Pons (tissue), 1 donor: ENCODE measurements at regions not wholly inside any gene's neighbourhood (a gene's known extent, or its start where the extent isn't known, plus 50 kb on each side); places are given as distances from the start of the nearest gene placed in this dataset.
"Not testable (repeated sequence)": the region's sequence is repeated elsewhere in the genome, so short reads cannot be mapped to it uniquely, and the experiment has no call there.

ENCODE experiments used
- DNase-seq: peaks from one replicate; pipeline ENCODE4 v3.0.0-alpha.2; 2016; ENCODE audit warnings: low spot score

DNA sequence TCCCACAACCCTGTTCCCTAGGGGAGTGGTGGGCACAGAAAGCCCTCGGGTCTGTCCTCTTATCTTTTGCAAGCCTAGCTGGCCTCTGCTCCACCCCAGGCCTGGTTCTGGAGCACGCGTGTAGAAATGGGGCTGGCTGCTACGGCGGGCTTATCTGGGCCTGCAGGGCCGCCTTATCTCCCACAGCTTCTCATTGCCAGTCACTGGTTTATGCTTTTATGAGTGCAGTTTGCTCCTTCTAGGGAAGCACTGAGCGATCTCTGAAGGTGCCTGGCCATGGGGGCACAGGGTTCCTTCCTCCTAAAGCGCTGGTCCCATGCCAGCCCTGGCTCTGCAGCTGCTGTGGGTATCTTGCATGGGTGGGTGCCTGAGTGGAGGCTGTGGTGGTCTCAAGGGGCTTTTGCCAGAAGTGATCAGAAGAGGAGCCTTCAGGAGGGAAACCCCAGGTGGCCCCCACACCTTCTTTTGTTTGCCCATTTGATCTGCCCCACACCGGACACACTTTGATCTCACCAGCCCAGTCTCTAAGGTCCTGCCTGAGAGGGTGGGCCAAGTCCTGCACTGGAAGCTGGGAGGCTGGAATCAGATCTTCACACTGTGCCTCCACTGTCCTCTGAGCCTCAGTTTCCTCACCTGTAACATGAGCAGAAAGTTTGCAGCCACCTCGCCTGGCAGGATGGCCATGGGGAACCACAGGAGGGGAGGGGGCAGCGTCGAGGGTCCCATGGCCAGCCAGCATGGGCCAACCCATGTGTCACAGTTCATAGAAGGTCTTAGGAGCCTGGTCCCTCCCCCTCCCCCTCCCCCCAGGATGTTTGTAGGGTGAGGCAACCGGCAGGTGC, 86.6 kb upstream of the FGF3 start:
- DNase-seq: no peak

DNA sequence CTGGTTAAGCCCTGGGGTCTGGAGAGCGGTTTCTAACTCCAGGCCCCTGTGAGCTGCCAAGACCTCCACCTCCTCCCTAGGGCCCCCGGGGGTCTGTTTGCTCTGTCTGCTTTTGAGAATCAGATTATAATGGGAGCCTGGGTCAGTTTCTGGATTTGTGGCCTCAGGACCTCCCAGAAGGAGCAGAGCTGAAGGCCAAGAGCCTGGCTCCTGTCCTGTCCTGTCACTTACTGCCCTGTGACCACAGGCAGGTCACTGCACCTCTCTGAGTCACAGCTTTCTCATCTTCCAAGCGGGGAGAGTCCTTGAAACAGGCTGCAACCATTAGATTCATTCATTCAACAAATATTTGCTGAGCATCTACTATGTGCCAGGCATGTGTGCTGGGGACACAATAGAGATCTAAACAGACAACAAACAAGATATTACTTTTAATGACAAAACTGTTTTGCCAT, 87.3 kb upstream of the FGF3 start:
- no peak for DNase-seq

DNA sequence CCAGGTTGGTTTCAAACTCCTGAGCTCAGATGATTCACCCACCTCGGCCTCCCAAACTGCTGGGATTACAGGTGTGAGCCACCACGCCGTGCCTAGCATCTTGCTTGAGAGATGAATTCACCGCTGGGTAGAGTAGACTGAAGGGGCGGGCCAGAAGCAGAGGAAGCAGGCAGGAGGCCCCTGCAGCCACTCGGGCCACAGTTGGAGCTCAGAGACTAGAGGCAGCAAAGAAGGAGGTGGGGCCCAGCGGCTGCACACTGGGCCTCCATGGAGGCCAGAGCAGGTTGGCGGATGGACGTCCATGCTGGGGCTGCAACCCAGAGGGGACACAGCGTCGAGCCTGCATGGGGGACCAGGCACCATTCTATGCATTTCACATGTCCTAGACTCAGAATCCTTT, 88.4 kb upstream of the FGF3 start:
- no peak for DNase-seq

DNA sequence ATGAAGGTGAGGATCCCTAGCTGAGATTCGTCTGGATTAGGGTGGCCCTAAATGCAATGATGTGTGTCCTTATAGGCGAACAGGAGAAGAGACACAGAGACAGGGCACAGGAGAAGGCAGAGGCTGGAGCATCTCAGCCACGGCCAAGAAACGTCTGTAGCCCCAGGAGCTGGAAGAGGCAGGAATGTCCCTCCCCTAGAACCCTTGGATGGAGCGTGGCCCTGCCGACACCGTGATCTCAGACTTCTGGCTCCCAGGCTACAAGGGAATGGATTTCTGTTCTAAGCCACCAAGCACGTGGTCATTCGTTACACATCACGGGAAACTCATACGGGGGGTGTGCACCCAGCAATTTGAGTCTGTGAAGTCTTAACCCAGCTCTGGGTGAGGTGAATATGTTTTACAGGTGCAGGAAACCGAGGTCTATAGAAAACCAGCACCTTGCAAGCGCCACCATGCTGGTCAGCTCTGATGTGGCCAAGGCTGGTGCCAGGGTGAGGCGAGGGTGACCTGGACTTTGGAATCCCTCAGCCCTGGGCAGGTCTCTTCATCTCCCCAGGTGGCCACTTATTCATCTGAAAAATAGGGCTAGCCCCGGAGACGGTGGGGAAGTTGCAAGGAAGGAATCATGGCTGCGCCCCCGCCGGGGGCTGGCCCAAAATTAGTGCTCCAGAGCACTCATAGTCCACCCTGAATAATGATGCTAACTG, 89.5 kb upstream of the FGF3 start:
- no peak for DNase-seq

DNA sequence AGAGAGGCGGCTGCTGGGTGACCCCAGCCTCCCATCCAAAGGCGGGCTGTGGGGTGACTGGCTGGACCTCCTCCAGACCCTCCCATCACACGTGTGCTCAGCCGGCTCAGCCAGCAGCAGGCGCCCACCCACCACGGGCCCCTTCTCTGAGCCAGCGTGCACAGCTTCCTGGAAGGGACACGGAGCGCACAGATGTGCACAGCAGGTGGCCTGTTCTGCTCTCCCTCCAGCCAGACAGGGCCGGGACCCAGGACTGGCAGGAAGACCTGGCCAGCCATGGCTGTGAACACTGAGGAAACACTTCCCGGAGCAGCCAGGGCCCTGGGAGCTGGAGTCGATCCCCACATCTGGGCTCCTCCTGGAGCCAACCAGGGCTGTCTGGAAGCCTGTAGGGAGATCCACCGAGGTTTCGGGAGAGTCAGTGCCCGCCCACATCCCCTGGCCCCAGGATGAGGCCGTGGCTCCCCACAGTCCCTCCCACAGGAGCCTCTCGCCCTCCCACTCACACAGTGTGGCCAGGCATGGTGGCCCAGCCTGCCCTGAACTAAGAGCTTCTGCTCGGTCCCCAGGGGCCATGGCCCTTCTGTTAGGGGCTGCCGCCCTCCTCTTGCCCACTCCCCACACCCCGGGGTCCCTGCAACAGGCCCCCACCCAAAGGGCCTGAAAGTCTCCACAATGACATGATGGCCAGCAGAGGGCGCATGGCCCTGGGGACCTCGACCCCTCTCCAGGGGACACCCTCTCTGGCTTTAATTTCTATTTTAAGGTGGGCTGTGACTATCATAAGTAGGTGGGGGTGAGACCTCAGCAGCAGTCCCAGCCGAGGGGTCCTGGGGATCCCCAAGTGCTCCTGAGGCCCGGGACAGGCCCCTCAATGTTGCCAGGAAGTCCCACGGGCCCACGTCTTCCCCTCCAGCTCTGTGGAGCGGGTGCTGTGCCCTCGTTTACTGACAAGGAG, 90.6 kb upstream of the FGF3 start:
- no peak for DNase-seq

DNA sequence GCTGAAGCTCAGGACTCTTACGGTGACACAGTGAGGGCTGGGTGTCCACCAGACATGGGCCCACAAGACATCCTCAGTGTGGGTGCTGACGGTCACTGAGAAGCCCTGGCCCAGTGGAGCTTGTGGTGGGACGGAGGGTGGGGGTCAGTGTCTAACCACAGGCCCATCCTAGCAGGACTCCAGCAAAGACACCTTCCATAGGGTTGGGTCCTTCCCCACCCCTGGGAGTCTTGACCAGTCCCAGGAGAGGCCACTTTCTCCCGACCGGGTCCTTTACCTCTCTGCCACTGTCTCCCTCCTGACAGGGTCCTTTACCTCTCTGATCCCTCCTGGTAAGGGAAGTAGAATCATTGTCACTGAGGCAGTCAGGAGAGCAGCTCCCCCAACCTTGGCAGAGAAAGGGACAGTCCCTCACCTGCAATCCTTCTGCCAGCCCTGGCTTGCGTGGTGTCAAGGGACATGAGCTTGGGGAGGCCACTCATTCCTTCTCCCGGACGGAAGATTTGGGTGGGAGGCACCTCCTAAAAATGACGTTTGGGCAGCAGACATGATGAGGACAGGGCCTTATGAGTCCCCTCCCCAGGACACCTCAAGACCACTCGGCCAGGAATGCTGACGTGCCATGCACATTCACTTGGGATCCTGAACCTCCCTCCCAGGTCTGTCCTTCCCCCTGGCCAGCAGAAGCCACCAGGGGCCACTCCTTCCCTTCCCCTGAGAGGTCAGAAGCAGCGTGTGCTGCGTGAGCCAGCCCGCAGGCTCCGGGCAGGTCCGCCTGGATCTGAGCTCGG, 91.5 kb upstream of the FGF3 start:
- no peak for DNase-seq

DNA sequence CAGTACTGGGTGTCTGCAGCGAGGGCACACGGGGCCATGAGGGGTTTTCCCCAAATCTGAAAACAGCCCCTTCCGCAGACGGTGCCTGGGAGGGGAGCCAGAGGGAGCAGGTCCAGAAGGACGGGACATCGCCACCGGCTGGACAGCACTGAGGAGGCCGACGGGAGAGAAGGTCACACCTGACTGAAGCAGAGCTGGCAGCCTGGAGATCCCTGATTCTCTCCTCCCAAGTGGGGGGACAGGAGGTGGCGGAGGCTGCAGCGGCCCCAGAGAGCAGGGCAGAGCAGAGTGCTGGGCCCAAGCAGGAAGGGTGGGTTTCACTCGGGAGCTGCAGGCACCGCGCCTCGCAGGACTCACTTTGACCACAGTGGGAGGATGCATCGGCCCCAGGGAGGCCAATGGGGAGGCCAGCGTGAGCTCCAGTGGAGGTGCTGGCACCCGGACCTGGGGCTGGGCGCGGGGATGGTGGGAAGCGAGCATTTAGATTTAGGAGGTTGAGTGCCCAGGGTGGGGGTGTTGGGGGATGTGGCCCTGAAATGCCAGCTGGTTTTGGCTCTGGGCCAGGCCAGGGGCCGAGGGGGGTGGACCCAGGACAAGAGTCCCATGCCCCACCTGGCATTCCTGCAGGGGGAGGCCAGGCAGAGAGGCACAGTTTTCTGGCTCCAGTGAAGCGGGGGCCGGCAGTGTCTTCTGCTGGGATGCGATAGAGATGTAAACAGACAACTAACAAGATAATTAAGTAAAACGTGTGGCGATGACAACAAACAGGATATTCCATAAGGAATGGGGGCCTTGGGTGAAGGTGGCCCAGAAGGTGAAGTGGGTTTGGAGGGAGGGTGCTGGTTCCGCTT, 92.3 kb upstream of the FGF3 start:
- no peak for DNase-seq

DNA sequence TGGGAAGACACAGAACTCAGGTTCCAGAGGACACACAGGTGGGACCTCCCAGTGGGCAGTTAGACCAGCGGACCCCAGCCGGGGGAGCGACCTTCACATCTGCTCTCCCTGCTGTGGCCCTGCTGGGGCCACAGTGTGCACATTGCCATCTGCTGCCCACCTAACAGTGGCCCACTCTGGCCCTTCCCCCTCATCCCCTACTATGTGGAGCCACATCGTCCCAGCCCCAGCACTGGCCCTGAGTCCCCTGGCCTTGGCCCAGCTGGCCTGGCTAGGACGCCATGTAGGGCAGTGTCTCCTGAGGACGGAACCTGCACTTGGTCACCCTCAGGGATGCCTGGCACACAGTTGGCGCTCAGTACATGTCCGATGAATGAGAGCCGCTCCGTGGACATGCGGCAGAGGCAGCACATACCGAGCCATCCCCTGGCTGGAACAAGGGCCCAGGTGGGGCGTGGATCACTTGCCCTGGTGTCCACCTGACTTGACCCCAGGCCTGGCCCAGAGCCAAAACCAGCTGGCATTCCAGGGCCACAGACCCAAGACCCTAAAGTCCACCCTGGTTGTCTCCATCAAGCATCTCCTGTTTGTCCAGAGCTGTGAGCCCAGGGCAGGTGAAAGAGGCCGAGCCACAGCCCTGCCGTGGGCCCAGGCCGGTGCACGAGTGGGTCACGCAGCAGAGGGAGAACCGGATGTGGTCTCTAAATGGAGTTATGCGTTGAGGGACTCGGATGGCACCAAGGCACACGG, 93.1 kb upstream of the FGF3 start:
- DNase-seq: no peak

DNA sequence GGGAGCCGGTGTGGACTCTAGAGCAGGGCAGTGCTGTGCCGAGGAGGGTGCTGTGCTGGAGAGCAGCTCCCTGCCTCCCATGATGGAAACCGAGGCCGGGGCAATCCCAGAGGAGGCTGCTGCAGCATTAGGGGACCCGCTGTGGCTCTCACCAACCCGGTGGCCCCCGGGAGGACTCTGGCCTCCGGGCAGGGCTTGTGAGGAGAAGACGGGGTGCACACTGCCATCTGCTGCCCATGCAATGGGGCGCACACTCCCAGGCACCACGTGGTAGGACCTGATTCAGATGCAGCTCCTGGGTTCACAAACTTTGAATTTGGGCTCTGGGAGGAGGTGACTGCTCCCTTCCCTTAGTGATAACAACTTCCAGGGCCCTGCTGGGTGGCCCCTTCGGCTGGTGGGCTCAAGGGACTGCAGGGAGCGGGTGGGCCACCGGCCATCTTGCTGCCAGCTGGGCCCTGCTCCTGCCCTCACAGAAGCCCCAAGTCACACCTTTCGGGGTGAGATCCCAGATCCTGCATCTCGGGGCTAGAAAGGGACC, 93.8 kb upstream of the FGF3 start:
- no peak for DNase-seq

DNA sequence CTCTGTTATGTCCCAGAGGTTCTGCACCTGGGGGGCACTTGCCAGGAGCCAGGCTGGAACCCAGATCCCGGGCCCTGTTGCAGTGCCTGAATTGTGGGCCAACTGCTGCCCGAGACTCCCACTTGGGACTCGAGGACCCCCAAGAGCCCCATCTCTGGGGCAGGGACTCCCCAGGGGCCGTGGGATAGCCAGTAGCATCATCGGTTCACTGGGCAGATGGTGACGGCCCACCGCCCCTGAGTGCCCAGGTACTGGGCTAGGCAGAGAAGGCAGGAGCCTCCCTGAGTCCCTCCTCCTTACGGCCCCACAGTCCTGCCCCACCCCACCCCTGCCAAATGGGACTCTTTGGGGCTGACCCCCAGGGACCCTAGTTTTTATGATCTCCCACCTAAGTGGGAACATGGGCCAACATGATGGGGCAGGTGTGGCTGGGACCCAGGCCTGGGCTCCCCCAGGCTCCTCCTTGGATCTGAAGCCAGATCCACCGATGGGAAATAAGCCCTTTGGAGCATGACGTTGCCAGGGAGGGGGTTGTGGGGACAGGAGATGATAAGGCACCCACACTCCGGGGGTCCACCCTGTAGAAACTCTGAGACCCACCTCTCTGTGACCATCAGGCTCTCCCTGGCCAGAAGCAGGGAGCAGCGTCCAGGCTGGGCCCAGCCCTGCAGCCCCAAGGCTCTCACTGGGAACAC, 94.5 kb upstream of the FGF3 start:
- DNase-seq: no peak

DNA sequence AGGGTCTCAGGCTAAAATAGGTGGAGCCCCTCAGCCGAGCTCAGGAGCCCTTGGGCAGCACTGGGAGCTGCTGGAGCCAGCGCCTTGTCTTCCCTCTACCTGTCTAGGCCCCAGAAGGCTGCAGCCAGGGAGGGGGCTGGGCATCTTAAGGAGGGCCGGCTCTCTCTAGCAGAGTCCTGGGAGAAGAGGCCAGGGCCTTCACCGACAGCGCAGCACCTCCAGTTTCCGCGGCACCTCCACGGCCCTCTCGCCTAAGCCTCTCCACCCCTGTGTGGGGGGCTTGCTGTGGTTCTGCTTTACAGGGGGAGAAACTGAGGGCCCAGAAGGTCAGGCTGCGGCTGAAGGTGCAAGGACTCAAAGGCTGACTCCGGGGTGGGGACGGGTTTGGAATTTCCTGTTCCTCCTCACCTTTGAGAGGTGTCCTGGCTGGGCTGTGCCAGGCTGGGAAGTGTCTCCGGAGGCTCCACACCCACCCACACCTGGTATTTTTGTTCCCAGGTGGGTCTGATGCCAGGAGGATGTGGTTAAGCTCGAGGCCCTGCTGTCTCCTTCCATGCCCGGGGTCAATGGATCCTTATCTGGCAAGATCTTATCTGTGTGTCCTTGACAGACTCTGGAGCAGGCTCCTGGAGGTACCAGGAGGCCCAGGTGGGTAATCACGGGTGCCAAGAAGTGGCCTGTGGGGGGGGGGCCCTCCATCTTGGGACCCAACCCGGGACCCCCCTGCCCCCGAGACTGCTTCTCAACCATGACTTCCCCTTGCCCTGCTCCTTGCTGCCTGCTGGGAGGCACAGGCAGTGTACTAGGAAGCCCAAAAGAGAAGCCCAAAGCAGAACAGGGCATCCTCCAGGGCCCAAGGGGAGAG, 95.3 kb upstream of the FGF3 start:
- no peak for DNase-seq

DNA sequence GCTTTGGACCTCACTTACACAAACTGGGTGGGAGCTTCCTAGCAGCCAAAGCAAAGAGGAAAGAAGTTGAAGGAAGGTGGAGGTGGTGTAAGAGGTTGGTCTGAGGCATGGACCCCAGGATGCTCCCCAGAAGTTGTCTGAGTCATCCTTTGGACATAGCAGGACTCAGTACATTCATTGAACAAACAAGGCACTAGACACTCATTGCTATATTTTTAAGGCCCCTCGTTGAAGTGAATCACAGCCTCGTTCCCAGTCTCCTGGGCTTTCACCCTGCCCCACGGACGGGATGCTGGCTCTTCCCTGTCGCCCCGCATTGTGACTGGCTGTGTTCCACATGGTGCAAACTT, 95.9 kb upstream of the FGF3 start:
- no peak for DNase-seq

DNA sequence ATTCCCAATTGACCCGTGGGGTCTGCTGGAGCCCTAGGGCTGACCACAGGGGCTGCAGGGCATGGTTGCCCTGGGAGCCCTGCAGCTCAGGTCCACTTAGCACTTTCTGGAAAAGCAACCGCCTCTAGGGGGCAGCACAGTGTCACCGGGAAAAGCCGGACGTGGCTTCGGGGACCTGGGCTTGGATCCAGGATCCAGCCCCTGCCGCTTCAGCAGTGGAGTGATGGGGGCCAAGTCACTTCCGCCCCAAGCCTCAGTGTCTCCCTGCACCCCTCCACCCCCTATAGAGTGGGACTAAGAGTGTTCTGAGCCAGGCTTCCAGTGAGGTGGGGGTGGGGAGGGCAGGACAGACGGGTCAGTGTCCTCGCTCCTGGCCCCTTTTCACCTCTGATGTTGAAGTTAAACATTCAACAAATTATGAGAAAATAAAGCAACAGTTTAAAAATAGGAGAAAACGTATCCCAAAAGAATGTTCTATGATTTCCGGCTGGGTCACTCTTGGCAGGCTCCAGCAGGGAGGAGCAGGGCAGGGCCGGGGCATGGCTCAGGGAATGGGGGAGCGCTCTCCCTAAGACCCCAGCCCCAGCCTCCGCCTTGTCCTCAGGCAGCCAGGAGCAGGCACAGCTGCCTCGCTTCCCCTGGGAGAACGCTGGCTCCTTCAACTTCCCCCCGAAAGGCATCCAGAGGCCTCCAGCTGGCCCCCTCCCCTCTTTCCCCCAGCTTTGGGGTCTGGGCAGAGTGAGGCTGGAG, 96.5 kb upstream of the FGF3 start:
- peak; percentile 16 for DNase-seq

DNA sequence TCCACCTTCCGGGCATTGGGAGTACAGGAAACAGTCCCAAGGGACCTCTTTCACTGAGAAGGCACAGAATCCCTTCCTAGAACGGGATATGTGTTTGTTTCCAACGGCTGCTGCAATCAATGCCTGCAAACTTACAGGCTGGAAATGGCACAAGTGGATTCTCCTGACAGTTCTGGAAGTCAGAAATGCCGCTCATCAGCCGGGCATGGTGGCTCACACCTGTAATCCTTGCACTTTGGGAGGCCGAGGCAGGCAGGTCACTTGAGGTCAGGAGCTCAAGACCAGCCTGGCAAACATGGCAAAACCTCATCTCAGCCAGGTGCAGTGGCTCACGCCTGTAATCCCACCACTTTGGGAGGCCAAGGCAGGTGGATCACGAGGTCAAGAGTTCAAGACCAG, 97.0 kb upstream of the FGF3 start:
- DNase-seq: not testable (repeated sequence)

DNA sequence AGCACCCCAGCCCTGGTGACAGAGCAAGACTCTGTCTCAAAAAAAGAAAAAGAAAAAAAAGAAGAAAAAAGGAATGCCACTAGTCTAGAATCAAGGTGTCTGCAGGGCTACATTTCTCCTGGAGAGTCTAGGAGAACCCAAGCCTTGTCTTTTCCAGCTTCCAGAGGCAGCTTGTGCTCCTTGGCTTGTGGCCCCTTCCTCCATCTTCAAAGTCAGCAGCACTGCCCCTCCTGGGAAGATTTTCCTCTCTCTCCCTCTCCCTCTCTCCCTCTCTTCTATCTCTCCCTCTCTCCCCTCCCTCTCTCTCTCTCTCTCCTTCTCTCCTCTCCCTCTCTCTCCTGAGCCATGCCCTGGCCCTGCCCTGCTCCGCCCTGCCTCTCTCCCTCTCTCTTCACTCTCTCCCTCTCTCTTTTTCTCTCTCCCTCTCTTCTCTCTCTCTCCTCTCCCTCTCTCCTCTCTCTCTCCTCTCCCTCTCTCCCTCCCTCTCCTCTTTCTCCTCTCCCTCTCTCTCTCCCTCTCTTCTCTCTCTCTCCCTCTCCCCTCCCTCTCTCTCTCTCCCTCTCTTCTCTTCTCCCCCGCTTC, 97.7 kb upstream of the FGF3 start:
- no peak for DNase-seq

DNA sequence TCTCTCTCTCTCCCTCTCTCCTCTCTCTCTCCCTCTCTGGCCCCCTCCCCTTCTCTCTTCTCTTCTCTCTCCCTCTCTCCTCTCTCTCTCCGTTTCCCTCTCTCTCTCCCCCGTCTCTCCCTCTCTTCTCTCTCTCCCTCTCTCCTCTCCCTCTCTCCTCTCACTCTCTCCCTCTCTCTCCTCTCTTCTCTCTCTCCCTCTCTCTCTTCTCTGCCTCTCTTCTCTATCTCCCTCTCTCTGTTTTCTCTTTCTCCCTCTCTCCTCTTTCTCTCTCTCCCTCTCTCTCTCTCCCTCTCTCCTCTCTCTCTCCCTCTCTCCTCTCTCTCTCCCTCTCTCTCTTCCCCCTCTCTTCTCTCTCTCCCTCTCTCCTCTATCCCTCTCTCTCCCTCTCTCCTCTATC, 98.3 kb upstream of the FGF3 start:
- DNase-seq: no peak
